ENCODE measurements at regions not wholly inside any gene's neighbourhood (a gene's known extent, or its start where the extent isn't known, plus 50 kb on each side); places are given as distances from the start of the nearest gene placed in this dataset.

DNA sequence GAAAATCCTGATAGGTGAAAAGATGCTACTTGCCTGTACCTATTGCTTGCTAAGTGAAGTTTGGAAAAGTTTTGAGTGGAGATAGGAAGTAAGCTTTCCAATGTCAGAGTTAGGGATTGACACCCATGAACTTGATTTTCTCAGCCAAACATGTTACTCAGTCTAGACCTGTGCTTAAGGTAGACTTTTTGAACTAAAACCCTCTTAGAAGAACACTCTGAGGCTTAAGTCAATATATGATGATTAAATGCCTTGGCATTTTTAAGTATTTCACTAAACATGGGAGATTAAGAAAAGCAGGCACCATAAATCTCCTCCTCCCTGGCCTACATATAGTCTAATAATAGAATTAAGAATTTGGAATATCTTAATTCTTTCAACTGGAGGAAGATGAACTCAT is 785.6 kb upstream of the SOX9 start (continued):
- TF ChIP-seq, protein P1, sequence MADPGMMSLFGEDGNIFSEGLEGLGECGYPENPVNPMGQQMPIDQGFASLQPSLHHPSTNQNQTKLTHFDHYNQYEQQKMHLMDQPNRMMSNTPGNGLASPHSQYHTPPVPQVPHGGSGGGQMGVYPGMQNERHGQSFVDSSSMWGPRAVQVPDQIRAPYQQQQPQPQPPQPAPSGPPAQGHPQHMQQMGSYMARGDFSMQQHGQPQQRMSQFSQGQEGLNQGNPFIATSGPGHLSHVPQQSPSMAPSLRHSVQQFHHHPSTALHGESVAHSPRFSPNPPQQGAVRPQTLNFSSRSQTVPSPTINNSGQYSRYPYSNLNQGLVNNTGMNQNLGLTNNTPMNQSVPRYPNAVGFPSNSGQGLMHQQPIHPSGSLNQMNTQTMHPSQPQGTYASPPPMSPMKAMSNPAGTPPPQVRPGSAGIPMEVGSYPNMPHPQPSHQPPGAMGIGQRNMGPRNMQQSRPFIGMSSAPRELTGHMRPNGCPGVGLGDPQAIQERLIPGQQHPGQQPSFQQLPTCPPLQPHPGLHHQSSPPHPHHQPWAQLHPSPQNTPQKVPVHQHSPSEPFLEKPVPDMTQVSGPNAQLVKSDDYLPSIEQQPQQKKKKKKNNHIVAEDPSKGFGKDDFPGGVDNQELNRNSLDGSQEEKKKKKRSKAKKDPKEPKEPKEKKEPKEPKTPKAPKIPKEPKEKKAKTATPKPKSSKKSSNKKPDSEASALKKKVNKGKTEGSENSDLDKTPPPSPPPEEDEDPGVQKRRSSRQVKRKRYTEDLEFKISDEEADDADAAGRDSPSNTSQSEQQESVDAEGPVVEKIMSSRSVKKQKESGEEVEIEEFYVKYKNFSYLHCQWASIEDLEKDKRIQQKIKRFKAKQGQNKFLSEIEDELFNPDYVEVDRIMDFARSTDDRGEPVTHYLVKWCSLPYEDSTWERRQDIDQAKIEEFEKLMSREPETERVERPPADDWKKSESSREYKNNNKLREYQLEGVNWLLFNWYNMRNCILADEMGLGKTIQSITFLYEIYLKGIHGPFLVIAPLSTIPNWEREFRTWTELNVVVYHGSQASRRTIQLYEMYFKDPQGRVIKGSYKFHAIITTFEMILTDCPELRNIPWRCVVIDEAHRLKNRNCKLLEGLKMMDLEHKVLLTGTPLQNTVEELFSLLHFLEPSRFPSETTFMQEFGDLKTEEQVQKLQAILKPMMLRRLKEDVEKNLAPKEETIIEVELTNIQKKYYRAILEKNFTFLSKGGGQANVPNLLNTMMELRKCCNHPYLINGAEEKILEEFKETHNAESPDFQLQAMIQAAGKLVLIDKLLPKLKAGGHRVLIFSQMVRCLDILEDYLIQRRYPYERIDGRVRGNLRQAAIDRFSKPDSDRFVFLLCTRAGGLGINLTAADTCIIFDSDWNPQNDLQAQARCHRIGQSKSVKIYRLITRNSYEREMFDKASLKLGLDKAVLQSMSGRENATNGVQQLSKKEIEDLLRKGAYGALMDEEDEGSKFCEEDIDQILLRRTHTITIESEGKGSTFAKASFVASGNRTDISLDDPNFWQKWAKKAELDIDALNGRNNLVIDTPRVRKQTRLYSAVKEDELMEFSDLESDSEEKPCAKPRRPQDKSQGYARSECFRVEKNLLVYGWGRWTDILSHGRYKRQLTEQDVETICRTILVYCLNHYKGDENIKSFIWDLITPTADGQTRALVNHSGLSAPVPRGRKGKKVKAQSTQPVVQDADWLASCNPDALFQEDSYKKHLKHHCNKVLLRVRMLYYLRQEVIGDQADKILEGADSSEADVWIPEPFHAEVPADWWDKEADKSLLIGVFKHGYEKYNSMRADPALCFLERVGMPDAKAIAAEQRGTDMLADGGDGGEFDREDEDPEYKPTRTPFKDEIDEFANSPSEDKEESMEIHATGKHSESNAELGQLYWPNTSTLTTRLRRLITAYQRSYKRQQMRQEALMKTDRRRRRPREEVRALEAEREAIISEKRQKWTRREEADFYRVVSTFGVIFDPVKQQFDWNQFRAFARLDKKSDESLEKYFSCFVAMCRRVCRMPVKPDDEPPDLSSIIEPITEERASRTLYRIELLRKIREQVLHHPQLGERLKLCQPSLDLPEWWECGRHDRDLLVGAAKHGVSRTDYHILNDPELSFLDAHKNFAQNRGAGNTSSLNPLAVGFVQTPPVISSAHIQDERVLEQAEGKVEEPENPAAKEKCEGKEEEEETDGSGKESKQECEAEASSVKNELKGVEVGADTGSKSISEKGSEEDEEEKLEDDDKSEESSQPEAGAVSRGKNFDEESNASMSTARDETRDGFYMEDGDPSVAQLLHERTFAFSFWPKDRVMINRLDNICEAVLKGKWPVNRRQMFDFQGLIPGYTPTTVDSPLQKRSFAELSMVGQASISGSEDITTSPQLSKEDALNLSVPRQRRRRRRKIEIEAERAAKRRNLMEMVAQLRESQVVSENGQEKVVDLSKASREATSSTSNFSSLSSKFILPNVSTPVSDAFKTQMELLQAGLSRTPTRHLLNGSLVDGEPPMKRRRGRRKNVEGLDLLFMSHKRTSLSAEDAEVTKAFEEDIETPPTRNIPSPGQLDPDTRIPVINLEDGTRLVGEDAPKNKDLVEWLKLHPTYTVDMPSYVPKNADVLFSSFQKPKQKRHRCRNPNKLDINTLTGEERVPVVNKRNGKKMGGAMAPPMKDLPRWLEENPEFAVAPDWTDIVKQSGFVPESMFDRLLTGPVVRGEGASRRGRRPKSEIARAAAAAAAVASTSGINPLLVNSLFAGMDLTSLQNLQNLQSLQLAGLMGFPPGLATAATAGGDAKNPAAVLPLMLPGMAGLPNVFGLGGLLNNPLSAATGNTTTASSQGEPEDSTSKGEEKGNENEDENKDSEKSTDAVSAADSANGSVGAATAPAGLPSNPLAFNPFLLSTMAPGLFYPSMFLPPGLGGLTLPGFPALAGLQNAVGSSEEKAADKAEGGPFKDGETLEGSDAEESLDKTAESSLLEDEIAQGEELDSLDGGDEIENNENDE (IDR thresholded peaks at IDR 0.05; ENCODE audit: insufficient replicate concordance, low read length), result no peak
- no peak for TF ChIP-seq TBP (IDR thresholded peaks at IDR 0.05; ENCODE audit: low read depth, low read length)
- no peak for TF ChIP-seq GTF2F1 (IDR thresholded peaks at IDR 0.05; ENCODE audit: borderline replicate concordance, low read depth, low read length)
- no peak for TF ChIP-seq JUND (IDR thresholded peaks at IDR 0.05; ENCODE audit: low read length)
- no peak for TF ChIP-seq ASH2L (IDR thresholded peaks at IDR 0.05; ENCODE audit: low read length)
- no peak for TF ChIP-seq EP300 (IDR thresholded peaks at IDR 0.05; ENCODE audit: borderline replicate concordance in 1 of 2, low read depth in 2 of 2, low read length in 2 of 2)
- no peak for TF ChIP-seq CREB1 (IDR thresholded peaks at IDR 0.05)
- TF ChIP-seq, protein P2, sequence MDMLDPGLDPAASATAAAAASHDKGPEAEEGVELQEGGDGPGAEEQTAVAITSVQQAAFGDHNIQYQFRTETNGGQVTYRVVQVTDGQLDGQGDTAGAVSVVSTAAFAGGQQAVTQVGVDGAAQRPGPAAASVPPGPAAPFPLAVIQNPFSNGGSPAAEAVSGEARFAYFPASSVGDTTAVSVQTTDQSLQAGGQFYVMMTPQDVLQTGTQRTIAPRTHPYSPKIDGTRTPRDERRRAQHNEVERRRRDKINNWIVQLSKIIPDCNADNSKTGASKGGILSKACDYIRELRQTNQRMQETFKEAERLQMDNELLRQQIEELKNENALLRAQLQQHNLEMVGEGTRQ (IDR thresholded peaks at IDR 0.05; ENCODE audit: low read length), result no peak
- no peak for TF ChIP-seq SRF (IDR thresholded peaks at IDR 0.05; ENCODE audit: low read depth, low read length)
- TF ChIP-seq NRF1 (IDR thresholded peaks at IDR 0.05; ENCODE audit: low read depth, low read length), result no peak
